T-helper 1 cell (primary cell): ENCODE measurements at regions not wholly inside any gene's neighbourhood (a gene's known extent, or its start where the extent isn't known, plus 50 kb on each side); places are given as distances from the start of the nearest gene placed in this dataset.
"Not testable (repeated sequence)": the region's sequence is repeated elsewhere in the genome, so short reads cannot be mapped to it uniquely, and the experiment has no call there.

Experiments
- DNase-seq, 5 donors: peaks; one replicate each; pipeline ENCODE4 v3.0.0-alpha.2; 2012 to 2020

DNA sequence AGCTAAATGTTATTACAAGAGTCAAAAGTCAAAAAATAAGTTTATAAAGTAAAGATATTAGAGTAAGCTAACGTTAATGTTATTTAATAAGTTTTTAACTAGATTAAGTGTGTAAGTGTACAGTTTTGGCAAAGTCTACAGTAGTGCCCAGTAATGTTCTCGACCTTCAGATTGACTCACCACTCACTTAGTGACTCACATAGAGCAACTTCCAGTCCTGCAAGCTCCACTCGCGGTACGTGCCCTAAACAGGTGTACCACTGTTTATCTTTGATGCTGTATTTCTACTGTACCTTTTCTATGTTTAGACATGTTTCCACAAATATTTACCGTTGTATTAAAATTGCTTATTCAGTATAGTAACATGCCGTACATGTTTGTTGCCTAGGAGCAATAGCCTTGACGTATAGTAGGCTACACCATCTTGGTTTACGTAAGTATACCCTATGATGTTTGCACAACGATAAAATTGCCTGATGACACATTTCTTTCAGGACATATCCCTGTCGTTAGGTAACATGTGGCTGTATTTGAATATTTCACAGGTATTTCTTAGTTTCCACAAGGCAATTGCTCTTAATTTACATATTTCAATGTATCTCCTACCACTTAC is 1641.9 kb upstream of the PIK3C3 start:
- DNase-seq = no peak

DNA sequence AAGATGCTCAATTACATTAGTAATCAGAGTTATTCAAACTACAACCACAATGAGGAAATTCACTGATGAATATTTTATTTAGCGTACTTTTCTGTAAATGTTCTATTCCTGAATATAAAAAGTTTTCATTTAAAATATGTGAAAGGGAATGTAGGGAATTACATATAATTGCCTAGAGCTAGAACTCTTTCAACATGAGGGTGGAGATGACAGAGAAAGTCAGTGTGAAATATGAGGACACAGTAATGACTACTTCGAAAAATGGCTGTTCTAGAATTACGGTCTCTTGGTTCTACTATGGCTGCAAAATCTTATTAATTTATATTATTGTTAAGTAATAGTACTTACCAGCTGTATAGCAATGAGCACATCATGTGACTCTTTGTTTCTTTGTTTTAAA is 1647.4 kb upstream of the PIK3C3 start:
- no peak for DNase-seq

DNA sequence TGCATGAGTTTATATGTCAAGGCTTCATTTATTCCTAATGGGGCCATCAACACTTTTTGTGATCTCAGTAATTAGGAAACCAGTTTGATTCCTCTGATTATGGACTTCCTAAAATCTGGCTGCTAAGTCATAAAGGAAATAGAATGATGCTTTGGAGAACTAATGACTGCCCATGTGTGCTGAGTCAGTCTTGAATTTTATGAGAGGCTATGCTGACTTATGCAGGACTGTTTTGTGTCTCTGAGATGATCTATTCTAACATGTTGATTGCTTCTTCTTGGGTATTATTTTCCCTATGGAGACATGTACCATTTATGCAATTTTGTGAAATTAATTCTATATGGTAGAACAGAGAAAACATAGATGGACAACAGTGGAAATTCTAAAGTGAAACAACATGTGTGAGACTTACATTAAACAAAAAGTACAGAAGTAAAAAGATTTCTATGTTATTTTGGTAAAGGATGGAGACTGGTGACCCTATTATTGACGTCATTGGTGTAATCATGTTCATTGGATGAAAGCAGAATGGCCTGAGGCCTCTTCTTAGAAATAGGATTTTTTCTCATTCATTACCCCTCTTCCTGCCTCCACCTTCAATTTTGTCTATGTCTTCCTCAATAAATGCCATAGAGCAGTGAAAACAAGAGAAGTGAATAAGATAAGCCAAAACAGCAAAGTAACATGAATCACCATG is 1658.2 kb upstream of the PIK3C3 start:
- no peak for DNase-seq

DNA sequence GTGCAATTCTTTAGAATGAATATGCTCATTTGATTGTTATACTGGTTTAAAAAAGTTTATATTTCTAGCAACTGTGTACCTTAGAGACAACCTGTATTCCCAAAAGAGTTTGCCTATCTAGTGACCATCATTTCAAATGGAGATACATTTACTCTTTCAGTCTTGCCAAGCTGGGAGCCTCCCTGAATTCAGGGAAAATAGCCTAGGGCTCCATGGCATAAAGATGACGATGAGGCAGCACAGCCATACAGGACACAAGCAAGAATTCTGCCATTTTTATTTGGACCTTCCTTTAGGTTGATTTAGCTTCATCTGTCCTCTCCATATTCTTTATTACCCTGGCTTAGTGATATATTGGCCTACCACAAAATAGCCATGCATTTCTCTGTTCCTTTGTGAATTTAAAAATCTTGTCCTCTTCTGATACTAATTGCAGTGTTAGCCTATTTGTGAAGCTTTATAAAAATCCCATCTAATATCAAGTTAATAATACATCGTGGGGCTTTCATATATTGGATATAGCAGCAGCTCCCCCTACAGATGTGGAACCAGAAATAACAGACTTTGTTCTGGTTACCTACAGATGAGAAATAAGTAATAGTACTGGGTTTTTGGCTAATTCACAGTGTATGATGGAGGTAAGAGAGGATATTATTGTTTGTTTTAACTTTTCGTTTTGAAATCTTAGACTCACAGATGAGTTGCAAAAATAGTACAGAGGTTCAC is 1661.9 kb upstream of the PIK3C3 start:
- DNase-seq = no peak

DNA sequence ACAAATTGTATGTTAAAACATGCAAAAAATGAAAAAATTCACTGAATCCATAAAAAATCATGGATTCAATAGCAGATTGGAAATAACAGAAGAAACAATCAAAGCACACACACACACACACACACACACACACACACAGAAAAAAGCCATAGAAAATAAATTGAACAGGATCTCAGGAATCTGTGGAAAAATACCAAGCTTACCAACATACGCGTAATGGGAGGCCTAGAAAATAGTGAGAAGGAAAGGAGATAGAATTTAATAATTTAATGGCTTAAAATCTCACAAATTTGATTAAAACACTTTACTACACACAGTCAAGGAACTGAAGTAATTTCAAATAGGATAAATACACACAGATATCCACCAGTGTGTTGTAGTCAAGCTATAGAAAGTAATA is 1671.5 kb upstream of the PIK3C3 start:
- no peak for DNase-seq

DNA sequence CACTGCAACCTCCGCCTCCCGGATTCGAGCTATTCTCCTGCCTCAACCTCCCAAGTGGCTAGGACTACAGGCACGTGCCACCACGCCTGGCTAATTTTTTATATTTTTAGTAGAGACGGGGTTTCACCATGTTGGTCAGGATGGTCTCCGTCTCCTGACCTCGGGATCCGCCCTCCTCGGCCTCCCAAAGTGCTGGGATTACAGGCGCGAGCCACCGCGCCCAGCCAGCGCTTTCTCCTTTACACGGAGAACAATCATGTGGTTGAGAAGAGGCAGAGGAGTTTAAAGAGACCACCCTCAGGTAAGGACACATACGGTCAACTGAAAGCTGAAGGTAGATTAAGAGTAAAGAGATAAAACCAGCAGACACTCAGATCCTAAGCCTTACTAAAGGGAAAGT is 1673.7 kb upstream of the PIK3C3 start:
- not testable (repeated sequence) for DNase-seq

DNA sequence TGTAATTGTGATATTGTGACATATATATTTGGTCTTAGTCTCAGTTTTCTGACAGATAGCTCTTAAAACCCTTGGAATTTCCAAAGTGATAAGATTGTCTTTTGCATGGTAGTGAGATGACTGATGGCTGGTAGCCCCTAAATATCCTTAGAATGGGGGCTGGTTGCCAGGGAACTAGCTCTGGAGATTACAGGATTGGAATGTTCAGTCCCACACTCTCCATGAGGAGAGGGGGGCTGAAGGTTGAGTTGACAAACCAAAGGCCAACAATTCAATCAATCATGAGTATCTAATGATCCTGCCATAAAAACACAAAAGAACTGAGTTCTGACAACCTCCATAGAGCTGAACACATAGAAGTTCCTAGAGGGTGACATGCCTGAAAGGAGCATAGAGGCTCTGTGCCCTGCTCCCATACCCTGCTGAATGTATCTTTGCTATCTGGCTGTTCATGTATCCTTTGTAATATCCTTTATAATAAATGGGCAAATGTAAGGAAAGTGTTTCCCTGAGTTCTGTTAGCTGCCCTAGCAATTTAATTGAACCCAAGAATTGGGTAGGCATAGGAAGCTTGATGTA is 1680.3 kb upstream of the PIK3C3 start:
- no peak for DNase-seq

DNA sequence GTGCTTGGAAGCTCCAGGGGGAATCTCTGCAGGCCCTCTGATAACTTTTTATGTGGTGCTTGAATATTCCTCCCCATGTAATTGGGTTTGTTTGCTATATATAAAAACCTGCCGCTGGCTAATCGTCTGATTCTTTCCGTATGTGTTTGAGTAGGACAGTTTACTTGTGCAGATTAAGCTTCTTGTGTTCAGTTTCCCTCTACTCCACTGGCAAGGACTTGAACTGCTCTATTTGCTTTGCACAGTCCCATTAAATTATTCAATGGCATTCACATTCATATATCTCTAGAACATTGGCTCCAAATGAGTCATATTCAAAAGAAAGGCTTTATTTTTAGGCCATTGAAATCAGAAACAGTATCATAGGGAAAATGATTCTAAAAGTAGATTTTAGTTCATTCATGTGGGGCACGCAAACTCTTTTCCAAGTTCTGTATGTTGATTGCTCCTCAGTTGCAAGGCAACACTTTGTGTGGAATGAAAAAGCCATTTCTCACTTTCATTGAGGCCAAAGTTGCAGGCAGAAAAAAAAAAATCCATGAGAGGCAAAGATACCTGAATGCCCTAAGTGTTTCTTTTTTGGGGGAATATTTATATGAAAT is 1682.3 kb upstream of the PIK3C3 start:
- DNase-seq = no peak

DNA sequence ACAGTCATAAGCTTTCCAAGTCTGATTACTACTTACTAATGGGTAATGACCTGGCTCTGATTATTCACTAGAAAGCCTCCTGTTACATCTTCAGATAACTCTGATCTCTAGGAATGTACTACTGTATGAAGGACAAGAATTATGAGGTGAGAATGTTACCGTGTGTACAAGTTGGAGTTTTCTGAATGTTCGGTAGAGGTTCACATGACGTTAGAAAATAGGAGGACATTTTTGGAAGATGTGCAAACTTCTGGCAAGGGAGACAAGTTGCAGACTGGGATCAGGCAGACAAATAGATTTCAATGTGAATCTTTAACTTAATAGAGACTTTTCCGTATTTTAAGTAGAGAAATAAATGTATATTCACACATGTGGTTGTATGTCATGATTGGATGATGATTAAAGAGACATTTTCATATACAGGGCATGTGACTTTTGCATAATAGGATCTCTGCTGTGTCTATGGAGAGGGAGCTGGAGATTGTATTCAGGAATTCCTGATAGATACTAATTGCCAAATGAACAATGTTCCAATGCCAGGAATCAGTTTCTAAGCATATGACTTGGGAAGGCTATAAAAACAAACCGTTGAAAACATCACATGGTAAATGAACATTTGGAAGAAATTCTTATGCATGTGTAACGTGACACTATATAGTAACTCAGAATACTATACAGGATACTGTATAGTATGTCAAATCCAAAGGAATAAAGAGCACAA is 1695.8 kb upstream of the PIK3C3 start:
- DNase-seq = no peak

DNA sequence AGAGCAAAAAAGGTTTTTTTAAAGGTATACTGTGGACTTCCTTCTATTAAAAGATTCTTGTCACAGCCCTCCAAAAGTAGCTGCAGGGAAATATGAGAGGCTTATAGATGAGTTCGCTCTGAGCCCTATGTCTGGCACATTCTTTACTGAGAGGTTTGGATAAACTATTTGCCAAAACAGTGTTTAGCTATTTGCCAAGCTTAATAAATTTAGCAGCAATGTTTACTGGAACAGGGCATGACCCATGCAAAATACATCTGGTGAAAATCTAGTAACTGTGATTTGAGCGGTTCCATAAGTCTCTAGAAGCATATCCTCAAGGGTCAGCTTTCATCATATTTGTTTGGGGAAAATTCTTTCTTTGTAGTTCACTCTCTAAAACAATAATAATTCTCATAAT is 1696.7 kb upstream of the PIK3C3 start:
- DNase-seq = no peak

DNA sequence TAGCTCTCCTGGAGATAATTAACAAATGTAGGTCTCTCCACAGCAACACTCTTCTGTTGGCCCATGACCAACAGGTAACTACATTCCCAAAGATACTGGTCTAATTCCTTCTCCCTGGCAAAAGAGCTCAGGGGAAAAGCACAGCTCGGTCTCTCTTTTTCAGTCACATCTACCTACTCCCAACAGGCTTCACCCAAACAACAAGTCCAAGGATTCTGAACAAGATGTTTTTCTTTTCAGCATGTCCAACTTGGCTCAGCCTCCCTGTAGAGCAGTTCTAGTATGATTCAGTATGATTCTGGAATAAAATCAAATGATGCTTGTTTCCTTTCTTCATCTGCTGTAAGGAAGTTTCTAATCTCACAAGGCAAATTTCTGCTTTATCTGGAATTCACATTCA is 1704.8 kb upstream of the PIK3C3 start:
- no peak for DNase-seq

DNA sequence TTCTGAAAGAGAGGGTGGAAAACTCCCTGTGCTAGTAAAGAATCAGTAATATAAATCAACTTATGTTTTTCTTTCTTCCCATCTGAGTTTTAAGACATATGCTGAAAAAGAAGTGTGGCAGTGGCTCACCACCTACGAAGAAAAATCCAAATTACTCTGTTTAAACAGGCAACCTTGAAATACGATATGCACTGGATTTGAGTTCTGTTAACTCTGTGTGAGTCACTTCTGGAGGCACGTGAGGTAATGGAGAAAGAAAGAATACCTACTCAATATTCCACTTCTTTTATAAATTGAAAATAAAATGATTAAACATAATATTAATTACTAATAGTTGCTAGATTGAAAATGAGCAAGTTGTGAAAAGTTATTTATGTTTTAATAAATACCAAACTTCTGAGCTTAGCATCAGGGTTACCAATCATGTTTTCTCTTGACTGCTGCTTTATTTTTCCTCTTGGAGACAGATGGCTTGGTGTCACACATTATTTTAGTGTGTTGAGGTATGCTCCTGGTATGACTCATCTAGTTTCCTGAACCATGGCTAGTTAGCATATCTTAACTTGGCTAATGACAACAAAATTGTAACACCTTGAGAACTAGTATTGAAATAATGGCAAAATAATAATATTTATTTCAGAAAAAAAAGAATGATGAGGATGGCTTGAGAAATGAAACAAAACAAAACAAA is 1705.5 kb upstream of the PIK3C3 start:
- DNase-seq = no peak

DNA sequence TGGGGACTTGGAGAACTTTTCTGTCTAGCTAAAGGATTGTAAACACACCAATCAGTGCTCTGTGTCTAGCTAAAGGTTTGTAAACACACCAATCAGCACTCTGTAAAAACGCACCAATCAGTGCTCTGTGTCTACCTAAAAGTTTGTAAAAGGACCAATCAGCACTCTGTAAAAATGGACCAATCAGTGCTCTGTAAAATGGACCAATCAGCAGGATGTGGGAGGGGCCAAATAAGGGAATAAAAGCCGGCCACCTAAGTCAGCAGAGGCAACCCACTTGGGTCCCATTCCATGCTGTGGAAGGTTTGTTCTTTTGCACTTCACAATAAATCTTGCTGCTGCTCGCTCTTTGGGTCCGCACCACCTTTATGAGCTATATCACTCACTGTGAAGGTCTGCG is 1709.4 kb upstream of the PIK3C3 start:
- DNase-seq = not testable (repeated sequence)

DNA sequence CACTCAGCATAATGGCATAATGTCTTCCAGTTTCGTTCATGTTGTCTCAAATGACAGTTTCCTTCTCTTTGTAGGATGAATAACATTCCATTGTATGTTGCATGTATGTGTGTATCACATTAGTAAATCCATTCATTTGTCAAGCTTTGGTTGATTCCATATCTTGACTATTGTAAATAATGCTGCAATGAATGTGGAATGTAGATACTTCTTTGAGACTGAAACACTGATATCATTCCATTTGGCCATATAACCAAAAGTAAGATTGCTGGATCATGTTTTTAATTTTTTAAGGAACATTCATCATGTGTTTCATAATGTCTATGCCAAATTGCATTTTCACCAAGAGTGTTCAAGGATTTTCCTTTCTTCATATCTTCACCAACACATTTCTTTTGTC is 1711.4 kb upstream of the PIK3C3 start:
- DNase-seq = no peak

DNA sequence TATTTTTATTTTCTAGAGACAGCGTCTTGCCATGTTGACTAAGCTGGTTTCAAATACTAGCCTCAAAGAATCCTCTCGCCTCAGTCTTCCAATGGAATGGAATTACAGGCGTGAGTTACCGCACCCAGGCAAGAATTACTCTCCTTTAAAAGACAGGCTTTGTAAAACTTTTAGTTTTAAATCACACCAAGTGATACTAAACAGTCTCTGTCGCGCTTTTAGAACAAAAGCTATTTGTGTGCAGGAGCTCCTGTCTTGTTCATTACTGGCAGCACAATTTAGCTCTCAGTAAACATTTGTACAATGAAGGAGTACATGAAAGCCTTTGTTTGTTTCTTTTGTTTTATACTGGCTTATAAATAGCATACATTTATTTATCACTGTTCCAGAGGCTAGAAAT is 1719.2 kb upstream of the PIK3C3 start:
- DNase-seq = no peak

DNA sequence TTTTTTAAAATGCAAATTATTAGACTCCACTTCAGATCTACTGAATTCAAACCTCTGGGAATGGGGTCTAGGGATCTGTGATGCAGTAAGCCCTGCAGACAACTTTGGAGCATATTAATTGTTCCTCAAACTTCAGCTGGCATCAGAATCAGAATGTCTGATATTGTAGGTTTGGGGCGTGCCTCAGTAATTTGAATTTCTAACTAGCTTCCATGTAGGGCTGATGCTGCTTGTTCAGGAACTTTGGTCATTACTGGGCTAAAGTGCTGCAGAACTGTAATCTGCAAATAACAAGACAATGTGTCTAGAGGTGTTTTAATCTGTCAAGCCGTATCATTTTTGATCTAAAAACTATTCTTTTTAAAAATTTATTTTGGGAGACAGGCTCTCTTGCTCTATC is 1719.7 kb upstream of the PIK3C3 start:
- DNase-seq = no peak

DNA sequence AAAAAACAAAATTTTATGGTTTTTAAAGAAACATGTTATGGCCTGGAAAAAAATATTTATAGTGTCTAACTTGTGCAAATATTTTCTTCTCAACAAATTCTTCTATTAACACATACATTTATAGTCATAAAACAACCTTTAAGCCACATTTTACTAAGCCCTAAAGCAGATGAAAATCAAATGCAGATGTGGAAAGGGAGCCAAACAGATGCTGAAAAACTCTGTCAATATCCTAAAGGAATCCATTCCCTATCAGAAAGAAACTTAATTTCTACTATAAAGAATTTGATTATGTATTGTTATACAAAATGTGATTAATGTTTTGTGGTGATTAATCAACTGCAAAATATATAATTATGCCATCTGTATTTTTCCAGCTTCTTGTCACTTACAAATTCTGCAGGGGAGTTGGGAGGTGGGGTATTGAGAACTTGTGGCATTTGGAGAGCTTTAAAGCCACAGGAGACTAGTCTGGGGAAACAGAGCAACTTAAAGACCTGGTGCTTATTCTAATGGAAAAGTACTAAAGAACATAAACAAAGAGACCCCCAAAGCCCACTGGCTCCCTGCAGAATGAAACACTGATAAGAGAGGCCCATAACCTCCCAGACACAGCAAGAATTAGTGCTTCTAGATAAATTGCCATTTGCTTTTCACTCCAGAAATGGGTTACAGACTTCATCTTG is 1721.0 kb upstream of the PIK3C3 start:
- DNase-seq = no peak

DNA sequence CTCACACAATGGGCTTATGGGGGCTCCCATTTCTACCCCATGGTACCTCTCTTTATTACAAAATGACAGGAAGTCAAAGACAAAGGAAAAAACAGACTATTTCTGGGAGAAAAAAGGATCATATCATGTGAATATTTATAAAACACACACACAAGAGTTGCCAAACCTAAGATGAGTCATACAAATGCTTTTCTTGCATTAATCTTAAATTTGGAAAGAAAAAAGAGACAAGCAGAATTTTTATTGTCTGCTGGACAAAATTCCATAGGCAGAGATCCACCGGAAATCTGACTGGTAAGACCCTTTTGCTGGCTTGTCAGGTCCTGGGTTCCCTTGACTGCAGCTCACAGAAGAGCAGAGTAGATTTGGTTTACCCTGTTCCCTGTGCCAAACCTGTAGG is 1732.3 kb upstream of the PIK3C3 start:
- no peak for DNase-seq

DNA sequence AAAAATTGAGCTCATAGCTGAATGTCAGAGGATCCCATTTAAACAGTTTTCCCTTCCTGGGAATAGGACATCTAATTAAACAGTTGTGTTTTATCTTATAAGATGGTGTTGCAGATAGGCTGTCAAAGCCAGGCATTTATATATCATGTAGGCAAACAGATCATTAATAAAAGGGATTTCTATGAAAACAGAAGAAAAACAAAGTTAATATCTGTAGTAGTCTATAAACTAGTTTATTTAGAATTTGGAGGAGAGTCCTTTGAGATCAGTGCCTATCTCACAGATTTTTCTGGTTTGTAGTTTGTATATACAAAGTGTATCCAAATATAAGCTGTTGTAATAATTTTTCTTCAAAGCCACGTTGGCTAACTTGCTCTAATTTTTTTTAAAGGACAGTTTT is 1738.2 kb upstream of the PIK3C3 start:
- no peak for DNase-seq

DNA sequence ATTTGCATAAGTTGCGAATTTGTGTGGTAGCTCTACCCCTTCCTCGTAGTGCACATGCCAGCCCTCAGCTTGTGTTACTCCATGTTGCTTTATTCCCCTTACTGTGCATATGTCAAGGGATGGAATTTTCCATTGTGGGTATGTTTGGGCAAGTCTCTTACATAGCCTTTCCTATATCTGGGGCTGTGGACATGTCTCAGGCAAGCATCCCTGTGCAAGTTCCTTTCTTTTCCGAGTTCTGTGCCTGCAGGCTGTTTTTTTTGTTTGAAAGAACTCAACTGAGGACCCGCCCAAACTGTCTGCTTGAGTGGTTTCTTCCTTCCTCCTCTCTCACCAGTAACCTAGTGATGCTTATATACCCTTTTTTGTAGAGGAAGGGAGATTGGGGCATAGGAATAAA is 1739.1 kb upstream of the PIK3C3 start:
- DNase-seq = no peak

DNA sequence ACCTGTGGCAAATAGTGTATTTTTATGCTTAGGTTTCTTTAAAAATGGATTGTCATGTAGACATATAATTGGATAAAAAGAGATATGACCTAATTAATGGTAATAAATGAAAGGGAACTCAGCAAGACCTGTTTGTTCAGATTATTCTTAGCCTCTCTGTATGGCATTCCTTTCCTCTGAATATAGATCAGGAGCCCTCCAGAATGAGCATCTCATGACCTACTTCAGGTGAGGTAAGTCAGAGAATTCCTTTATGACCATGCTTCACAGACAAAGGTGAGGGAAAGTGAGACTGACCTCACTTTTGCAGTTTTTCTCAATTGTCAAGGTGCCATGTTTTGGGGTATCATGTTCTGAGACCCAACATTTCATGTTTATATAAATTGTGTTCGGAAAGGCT is 1744.3 kb upstream of the PIK3C3 start:
- no peak for DNase-seq

DNA sequence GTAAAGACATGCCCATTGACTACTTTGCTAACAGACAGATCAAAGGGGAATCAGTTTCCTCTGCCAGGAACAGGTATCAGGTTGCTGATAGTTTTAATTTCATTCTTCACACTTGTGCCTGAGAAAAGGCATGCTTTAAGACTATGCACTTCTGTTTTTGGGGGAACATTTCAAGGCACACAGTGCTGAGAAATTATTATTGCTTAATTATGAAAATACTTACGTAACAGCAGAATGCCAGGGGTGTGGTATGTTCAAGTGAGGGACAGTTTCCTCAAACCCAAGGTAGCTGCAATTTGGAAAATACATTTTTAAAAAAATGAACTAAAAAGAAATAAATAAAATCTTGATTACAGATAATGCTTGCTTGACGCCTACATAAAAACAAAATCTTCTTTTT is 1746.1 kb upstream of the PIK3C3 start:
- DNase-seq = no peak
